Osteocyte (in vitro differentiated cells): ENCODE measurements at regions not wholly inside any gene's neighbourhood (a gene's known extent, or its start where the extent isn't known, plus 50 kb on each side); places are given as distances from the start of the nearest gene placed in this dataset.

ENCODE experiments used
- DNase-seq: peaks from one replicate; pipeline ENCODE4 v3.0.0; 2021; ENCODE audit warnings: mixed read lengths; ENCODE audit not compliant: unreplicated experiment; ENCODE audit errors: extremely low spot score
- H3K27ac Mint-ChIP-seq: one replicate; pipeline ENCODE4 v1.8.0; 2021; ENCODE audit warnings: mild to moderate bottlenecking, mixed read lengths; ENCODE audit not compliant: unreplicated experiment
- H3K27me3 Mint-ChIP-seq: one replicate; pipeline ENCODE4 v1.8.0; 2021; ENCODE audit warnings: mixed read lengths; ENCODE audit not compliant: unreplicated experiment
- H3K36me3 Mint-ChIP-seq: one replicate; pipeline ENCODE4 v1.8.0; 2021; ENCODE audit warnings: mixed read lengths; ENCODE audit not compliant: unreplicated experiment
- H3K4me1 Mint-ChIP-seq: one replicate; pipeline ENCODE4 v1.8.0; 2021; ENCODE audit warnings: mixed read lengths; ENCODE audit not compliant: unreplicated experiment
- H3K4me3 Mint-ChIP-seq: one replicate; pipeline ENCODE4 v1.8.0; 2021; ENCODE audit warnings: mild to moderate bottlenecking, moderate library complexity, mixed read lengths; ENCODE audit not compliant: unreplicated experiment
- H3K9me3 Mint-ChIP-seq: one replicate; pipeline ENCODE4 v1.8.0; 2021; ENCODE audit warnings: mixed read lengths; ENCODE audit not compliant: unreplicated experiment
- TF ChIP-seq, protein P1 (sequence below): fragments of 200-600 bp; sonication (generic); IDR thresholded peaks from 2 replicates; pipeline ENCODE4 v1.5.0; 2021; ENCODE audit warnings: antibody characterized with exemption, mild to moderate bottlenecking, moderate library complexity

DNA sequence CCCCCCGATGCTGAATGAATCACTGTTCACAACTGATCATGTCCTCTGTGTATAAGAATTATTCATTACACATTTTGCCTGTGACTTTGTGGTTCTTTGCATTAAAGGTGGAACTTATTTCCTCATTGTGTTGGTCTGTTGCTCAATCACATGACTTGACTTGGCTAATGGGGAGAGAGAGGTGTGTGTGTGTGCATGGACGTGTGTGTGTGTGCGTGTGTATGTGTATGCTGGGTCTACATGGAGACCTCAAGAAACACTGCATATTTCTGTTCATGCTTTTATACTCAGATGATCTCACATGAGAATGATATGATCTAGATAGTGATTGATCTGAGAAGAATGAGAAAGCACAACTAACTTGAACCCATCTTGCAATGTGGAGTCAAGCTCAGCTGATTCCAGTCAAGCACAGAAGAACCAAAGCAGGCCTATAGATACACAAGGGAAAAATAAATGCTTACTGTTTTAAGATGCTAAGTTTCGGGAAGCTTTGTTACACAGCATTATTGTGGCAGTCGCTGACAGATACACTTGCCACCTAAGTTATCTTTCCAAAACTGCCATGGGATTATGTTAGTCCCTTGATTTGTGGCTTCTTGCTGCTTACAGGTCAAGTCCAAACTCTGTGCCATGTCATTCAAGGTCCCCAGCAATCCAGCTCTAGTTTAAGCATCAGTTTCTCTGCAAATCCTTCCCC, 167.9 kb upstream of the ZFHX3 start:
- TF ChIP-seq, protein P1, sequence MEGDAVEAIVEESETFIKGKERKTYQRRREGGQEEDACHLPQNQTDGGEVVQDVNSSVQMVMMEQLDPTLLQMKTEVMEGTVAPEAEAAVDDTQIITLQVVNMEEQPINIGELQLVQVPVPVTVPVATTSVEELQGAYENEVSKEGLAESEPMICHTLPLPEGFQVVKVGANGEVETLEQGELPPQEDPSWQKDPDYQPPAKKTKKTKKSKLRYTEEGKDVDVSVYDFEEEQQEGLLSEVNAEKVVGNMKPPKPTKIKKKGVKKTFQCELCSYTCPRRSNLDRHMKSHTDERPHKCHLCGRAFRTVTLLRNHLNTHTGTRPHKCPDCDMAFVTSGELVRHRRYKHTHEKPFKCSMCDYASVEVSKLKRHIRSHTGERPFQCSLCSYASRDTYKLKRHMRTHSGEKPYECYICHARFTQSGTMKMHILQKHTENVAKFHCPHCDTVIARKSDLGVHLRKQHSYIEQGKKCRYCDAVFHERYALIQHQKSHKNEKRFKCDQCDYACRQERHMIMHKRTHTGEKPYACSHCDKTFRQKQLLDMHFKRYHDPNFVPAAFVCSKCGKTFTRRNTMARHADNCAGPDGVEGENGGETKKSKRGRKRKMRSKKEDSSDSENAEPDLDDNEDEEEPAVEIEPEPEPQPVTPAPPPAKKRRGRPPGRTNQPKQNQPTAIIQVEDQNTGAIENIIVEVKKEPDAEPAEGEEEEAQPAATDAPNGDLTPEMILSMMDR: no peak
- DNase-seq: no peak
- H3K9me3 Mint-ChIP-seq: no peaks in the 10 kb centered on the region
- H3K4me1 Mint-ChIP-seq: peaks cover 5% of the 10 kb centered on the region
- H3K4me3 Mint-ChIP-seq: no peak overlapping the region
- no peaks in the 10 kb centered on the region for H3K27me3 Mint-ChIP-seq
- no peak overlapping the region for H3K27ac Mint-ChIP-seq
- no peaks in the 10 kb centered on the region for H3K36me3 Mint-ChIP-seq

GRCh38 chr16:73214825-73215677, 167.1 kb upstream of the ZFHX3 start:
- Mint-ChIP-seq H3K36me3 (no peaks in the 10 kb centered on the region), H3K4me3 (no peak overlapping the region), H3K27ac (no peak overlapping the region), H3K27me3 (no peaks in the 10 kb centered on the region), H3K4me1 (peaks cover 5% of the 10 kb centered on the region), H3K9me3 (no peaks in the 10 kb centered on the region)
- TF ChIP-seq, protein P1: no peak
- no peak for DNase-seq

DNA sequence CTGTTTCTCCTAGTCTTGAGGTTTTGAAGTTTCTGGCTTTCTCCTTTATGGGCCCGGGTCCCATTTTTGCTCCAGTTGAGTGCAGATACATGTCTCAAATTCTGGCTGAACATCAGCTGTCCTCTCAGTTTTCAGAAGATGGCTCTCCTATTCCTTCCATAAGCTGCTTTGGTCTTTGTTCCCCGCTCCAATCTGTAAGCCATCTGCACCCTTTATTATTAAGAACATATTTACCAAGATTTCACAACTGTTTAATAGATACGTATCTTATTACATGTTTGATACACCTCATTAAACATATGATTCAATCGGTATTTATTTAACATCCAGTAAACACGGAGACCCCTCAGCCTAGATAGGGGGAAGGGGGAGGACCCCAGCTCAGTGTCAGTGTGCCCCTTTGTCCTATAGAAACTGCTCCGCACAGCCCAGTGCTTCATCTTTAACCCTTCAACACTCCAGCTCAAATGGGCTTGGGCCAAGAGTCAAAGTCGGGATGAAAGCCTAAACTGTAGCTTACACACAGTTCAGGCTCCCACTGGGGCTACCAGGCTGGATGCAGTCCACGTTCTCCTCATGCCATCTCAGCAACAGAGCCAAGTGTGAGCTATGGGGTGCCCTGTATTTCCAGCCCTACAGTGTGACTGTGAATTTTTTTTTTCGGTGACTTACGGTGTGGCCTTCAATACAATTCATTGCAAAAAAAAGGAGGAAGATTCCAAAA, 166.0 kb upstream of the ZFHX3 start:
- Mint-ChIP-seq H3K27me3 (no peaks in the 10 kb centered on the region), H3K36me3 (no peaks in the 10 kb centered on the region), H3K4me1 (peaks cover 5% of the 10 kb centered on the region), H3K27ac (no peak overlapping the region), H3K9me3 (no peaks in the 10 kb centered on the region), H3K4me3 (no peak overlapping the region)
- no peak for DNase-seq
- TF ChIP-seq, protein P1: no peak

- Mint-ChIP-seq H3K27me3 (no peaks in the 10 kb centered on the region), H3K4me3 (no peak overlapping the region), H3K4me1 (peaks cover 5% of the 10 kb centered on the region), H3K36me3 (no peaks in the 10 kb centered on the region), H3K9me3 (no peaks in the 10 kb centered on the region), H3K27ac (no peak overlapping the region)
- TF ChIP-seq, protein P1: no peak
- peak; percentile 68 for DNase-seq
Observed at GRCh38 chr16:73212431-73212830, 164.5 kb upstream of the ZFHX3 start.

DNA sequence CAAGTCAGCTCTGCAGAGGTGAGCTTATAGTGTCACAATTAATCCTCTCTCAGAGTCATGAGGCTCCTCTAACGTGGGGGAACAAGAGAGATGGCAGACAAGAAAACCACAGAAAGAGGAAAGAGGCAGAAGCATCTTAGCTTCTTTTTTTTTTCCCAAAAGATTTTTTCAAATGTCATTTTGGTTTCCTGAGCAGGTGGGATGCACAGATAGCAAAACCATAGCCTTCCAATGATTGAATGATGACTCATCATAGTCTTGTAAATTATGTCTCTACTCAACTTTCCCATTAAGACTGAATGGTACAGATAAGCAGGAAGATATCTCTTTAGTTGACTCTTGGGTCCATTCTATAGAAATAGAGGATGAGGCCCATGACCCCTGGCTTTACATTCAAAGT, 162.8 kb upstream of the ZFHX3 start:
- Mint-ChIP-seq H3K9me3 (no peaks in the 10 kb centered on the region), H3K27me3 (no peaks in the 10 kb centered on the region), H3K4me1 (peaks cover 5% of the 10 kb centered on the region), H3K4me3 (no peak overlapping the region), H3K36me3 (no peaks in the 10 kb centered on the region), H3K27ac (no peak overlapping the region)
- no peak for DNase-seq
- TF ChIP-seq, protein P1: no peak
